NCI-H69 (cell line): ENCODE measurements at regions not wholly inside any gene's neighbourhood (a gene's known extent, or its start where the extent isn't known, plus 50 kb on each side); places are given as distances from the start of the nearest gene placed in this dataset.

ENCODE experiments used
- DNase-seq: peaks from one replicate; lab custom pipeline; 2025; lab: John Stamatoyannopoulos, UW

DNA sequence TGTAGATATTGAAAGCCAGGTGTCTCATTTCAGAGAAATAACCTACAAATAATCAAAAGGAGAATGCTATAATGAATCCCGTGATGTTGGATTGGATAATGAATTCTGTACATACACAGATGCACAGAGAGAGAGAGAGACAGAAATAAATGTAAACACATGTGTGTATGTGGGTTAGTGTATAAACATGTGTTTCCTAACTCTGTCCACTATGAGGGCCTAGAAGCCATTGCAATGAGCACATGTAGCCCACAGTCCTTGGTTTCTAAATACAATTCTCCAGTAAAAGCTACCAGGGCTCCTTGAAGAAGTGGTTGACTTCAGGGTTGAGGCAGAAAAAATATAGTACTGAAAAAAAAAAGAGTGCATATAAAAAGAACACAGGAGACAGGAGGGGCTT, 109.5 kb downstream of the INHBB start:
- no peak for DNase-seq

DNA sequence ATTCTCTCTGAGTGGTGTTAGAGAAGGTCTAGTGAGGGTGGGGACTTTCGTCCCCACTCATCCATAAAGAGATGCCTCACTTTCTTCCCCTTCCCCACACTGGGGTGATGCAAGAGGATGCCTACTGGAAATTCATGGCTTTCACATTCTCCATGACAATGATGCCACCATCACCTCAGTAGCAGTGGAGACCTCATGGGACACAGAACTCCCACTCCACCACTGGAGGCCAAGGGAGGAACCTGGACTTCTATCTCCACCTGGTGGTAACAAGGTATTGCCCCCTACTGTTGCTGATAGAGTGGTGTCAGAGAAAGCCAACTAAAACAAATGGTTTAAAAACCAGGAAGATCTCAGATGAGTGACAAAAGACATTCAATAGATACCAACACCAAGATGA, 110.9 kb downstream of the INHBB start:
- DNase-seq = peak; percentile 3

DNA sequence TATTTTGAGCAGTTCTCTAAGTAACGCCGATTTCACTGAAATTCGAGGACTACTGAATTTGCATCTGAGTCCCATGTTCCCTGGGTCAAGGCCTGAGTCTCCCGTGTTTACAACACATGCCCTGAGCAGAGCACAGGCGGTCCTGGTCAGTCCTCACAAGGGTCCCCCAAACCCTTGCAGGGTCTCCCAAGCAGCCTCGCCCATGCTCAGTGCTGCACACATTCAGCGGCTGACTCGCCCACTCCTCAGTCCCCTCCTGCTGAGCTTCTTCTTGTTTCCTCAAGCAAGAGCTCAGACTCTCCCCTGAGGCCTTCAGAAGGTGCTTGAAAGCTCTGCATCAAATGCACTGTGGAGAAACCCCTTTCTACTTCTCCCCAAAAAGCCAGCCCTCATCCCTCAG, 114.6 kb downstream of the INHBB start:
- no peak for DNase-seq

DNA sequence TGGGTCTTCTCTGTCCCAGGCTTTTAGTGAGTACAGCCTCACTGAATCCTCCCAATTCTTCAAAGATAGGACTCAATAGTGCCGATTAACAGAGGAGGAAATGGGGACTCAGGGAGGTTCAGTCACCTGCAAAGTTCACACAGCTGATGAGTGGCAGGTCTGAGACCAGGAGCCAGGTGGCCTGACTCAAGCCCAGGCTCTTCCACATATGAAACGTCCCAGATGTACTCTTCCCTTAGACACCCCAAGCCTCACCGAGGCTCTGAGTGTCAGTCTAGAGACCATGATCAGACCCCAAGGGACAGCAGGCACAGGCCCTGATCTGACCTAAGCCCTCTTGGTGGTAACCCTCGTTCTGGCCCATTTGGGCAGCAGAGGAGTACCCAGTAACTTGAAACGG, 115.2 kb downstream of the INHBB start:
- DNase-seq = no peak

DNA sequence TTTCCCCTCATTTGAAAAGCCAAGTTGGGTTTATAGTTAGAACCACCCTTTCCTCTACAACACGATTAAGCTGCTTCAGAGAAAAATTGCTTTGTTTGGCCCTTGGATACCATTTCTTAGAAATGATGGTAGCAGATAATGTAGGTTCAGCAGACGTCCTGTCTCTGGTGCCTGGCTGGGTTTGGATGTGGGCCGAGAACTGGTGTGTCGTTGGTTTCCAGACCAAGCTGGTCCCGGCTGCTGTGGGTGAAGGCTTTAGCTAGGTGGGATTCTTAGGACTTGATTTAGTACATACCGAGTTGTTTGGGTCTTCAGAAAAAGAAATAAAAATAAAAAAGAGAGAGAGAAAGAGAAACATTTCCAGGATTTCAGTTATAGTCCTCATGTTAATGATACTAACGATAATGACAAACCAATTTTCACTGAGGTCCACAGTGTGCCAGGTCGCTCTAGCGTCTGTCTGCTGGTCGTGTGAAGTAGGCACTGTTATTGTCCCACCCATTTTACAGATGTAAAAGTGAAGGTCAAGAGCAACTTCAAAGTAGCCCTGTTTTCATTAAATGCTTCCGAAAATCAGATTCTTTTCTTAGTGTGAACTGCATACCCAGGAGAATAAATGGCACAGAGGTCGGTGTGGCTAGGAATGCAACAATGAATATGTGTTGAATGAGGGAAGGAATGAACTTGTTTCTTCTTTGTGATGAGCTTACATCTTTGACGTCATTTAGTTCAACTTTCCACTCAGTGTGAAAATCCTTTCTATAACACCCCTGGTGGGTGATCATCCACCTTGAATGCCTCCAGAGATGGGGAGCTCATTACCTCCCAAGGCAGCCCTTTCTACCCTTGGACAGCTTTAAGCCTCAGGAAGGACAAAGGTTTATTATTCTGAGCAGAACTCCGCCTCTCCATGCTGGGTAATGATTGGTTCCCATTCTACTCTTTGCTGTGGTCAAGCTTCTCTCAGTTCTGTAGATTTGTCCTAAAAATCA, 115.9 kb downstream of the INHBB start:
- DNase-seq = no peak

DNA sequence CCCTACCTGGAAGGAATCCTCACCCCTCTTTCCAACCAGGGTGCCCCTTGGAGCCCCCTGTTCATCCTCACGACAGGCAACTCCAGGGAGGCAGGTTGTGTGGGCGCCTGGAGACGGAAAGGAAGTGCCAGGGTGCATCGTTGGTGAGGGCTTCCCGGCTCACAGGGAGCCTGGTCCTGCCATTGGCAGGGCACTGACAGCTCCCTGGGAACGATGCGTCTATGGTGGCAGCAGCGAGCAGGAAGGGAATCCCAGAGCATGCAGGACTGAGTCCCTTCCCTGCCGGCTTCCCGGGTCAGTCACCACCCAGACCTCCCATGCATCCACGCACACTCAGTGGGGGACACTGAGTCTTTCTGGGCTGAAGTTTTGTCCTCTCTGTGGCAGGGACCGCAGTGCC, 117.6 kb downstream of the INHBB start:
- DNase-seq = peak; percentile 8

DNA sequence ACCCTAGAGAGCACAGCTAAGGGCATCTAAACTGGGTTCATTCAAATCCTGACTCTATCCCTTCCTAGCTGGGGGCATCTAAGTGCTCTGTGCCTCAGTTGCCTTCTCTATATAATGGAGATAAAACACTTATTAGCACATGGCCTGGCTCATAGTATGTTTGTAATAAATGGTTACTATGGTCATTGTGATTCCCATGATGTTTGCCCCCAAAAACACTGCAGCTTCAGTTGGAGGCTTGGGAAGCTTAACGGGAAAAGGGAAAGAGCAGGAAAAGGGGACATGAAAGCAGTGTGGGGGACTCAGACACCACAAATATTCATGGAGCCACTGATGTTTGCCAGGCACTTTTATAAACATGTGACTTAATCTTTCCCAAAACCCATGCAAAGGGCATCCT, 118.1 kb downstream of the INHBB start:
- DNase-seq = no peak

DNA sequence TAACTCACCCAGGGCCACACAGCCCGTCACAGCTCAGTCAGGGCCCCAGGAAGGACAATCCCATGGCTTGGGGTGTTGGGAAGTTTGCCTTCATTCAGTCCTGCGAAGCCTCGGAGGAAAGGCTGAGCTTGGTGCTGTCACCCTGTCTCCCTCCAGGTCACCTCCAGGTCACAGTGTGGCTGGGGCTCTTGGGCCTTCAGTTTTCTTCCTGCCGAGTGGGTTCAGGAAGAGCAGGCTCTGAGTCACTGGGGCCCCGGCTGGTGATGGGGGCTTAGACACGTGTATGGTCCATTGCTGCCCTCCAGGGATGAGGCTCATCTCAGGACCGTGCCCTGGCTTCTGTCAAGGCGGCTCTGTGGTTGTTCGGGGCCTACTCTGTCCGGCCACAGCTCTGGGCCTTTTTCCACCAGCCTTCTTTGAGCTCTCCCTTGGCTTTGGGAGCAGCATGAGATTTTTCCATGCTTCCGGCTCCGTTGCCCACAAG, 118.6 kb downstream of the INHBB start:
- no peak for DNase-seq

DNA sequence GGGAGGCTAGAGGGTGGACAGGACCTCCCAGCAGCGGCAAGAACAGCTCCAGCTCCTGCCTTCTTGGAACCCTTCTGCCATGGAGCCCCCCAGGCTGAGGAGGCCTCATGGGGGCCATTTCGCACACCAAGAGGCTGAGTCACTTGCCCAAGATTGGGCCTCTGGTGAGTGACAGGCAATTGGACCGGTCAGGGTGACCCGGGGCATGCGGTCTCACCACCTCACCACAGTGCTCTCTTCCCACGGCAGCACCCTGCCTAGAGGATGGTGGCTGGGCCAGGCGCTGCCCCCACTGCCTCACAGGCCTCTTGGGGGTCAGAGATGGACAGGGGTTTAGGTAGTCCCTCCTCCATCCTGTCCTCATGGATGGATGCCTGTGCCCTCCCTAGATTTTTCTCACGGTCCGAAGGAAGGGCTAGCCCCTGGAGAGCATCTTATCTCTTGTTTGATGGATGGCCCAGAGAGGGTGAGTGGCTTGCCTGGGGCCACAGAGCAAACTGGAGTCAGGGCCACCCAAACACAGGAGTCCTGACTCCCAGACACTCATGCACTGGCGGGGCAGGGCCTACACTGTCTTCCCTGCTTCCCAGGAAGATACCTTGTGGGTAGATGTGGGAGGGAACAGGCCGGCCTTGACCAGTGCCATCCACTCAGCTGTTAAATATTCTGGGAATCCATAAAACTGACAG, 119.2 kb downstream of the INHBB start:
- no peak for DNase-seq

DNA sequence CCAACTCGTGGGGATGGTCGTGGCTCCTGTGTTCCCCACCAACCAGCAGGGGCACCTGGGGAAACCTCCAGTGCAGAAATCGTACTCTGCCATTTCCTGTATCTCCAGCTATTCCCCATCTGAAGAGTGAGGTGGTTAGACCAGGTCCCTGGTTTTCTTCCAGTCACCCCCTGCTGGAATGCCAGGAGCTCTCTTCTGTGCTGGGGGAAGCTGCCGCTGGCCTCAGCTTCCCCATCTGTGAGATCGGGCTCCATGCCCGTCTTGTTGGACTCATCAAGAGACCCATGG, 119.7 kb downstream of the INHBB start:
- DNase-seq = no peak

DNA sequence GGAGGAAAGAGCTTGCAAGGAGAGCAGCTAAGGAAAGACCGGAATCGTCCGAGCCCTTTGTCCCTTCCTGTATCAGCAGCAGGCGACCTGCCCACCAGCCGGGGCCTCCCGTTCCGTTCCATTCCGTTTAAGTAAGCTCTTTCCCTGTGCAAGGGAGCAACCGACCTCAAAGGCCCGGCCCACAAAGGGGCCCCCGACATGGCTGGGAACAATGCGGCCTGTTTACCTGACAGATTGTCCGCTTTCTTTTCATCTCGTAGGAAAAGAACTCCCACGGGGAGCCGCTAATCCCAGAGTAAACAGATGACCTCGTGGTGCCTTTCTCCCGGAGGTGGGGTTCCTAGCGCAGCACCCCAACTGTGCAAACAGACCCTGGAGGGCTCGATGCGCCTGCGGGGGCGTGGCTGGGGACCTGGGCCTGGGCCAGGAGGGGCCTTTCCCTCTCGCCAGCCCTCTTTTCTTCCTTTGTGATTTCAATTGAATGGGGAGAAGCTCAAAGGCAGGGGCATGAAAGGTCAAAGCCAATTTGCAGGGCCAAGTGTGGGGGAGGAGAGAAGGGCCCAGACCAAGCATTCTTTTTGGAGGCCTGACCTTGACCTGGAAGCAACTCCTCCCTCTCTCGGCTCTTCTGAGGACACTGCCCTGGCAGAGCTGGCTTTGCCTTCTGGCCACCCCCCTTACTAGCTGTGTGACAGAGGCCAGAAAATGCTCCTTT, 120.2 kb downstream of the INHBB start:
- DNase-seq = peak; percentile 98

DNA sequence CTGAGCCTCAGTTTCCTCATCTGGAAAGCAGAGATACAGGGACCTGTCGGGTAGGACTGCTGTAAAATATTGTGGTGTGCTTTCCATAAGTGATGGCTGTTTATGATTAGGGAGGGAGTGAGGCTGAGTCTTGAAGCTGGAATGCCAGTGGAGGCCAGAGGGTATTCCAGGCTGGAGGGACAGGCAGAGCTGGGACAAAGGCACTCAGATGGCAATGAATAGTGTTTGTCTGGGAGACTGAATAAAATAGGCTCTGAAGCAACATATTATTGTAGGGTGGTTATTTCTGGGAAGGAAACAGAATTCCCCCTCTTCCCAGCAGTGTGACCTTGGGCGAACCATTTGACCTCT, 120.7 kb downstream of the INHBB start:
- peak; percentile 50 for DNase-seq

DNA sequence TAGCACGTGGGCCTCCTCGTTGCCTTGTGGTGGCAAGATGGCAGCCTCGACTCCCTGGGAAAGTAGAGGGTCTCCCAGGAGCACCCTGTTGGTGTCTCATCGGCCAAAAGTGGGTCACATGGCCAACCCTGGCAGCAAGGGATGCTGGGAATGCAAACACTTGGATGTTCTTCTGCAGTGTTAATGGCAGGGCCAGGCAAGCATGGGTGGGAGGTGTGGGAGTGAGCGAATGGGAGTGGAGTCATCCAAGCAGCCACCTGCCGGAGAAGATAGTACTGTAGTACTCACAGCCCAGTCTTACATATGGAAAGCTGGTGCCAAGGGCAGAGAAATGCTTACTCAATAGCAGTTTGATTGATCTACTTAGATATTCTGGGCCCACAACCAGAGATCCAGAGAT, 122.2 kb downstream of the INHBB start:
- no peak for DNase-seq

DNA sequence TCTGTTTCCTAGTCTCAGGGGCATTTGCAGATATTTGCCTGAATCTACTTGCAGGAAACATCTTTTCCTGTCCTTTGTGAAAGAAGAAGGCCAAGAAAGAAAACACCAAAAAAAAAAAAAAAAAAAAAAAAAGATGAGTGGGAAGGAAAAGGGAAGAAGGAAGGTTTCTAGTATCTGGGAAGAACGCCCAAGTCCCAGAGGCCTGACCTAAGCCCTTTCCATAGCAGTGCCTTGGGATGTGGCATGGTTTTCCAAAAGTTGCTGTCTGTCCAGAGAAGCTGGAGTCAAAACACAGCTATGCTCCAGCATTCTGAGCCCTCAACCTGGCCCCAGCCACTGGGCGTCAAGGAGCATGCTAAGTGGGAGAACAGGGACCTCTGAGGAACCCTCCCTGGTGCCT, 123.5 kb downstream of the INHBB start:
- DNase-seq = no peak

DNA sequence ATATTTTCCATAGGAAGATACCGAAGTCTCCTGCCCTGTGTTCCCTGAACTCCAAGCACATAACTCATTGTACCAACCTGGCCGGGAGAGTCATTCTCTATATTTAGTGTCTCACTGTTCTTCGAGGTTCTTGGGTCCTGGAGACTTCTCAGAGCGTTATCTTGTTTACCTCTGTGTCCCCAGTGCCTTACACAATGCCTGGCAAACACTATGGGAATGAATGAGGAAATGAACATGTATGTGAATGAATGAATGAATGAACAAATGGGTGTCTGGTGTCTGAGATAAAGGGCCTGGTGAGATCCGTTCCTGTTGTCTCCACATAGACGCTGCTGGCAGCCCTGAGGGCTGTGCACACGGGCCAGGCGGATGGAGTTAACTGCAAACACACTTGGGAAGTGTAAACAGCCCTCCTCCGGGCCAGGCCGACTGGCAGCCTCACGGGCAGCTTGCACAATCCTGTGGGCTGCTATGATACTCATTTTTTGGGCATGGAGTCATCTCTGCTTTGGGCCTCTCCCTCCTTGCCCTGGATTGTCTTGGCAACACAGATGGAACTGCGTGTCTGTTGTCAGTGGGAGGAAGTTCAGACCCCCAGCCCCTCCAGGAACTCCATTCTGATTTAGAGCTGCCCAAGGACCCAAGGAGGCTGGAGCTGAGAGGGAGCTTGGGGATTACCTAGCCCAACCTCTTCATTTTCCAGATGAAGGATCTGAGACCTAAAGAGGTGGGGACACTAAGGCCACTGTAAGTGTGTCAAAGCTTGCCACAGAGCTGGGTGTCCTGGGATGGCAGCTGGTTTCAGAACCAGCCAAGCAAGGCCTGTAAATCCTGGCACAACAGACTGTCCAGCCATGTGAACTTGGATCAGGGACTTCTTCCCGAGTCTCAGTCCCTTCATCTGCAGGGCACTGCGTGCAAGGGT, 124.4 kb downstream of the INHBB start:
- DNase-seq = peak; percentile 76

DNA sequence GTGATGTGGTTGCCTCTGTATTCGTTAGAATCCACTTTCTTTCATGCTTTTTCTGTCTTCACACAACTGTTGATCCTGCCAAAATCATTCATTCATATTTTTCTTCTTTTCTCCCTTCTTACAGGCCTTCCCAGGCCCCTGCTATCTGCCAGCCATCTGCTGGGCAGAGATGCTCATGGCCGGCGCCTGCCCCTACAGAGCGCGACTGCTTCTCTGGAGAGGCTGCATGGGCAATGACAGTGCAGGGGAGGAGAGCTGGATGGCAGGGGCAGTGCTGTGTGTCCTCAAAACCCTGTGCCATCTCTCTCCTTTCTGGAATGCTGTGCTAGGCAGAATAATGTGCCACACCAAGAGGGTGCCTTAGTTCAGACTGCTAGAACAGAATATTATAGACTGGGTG, 125.2 kb downstream of the INHBB start:
- DNase-seq = no peak

DNA sequence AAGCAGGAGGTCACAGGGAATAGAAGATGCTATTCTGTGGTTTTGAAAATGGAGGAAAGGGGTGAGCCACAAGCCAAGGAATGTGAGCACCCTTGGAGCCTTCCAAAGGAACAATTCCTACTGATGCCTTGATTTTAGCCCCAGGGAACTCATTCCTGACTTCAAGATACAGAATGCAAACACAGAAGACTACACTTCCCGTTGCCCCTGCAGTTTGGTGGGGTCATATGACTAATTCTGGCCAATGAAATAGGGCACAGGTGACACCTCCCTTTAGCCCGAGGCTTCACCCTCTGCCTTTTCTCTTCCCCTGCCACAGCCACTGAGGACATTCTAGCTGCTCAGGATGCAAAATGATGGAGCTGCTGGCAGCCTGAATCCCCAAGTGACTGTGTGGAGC, 126.1 kb downstream of the INHBB start:
- DNase-seq = no peak

DNA sequence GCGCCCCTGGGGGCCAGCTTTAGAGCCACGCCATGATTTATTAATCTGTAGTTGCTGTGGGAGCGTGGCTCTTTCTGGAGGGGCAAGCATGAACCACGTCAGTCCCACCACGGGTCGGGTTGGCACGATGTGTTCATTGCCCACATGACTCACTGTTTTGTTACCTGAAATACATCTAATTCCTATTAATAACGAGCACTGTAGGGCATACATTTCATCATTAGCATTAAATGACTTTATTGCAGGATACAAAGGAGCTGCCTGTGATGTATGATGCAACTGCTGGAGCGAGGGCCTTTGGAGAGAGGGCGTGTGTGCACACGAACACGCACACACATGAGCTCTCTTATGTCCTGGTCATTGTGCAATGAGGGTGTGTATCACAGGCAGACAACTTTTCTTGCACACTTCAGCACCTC, 127.0 kb downstream of the INHBB start:
- no peak for DNase-seq

DNA sequence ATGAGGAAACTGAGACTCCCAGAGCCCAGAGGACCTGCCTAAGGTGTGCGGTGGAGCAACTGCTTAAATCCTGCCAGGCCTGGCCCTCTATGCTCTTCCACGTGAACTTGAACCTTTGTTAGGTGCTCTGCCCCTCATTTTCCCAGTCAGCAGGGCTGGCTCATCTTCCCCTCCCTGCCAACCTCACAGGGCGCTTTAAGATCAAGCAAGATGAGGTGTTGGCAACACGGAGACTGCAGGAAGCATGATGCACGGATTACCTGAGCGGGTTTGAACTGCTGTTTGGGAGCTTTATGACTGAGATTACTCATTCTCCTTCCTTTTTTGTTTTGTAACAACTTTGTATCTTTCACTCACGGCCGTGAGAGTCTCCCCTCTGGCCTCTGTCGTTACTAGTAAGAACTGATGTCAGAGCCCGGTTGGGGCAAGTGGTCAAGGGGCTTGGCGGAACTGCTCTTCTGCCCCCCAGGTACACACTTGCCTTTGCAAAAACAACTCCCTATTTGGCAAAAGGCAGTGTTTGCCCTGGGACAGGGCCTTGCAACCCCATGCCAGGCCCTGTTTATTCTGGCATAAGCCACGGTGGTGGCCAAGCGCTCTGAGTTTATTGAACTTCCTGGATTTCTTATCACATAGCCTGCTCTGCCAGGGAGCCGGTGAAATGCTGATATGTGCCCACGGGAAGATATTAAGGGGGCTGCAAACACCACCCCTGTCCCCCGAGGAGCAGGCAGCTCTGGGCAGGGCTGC, 127.8 kb downstream of the INHBB start:
- no peak for DNase-seq

DNA sequence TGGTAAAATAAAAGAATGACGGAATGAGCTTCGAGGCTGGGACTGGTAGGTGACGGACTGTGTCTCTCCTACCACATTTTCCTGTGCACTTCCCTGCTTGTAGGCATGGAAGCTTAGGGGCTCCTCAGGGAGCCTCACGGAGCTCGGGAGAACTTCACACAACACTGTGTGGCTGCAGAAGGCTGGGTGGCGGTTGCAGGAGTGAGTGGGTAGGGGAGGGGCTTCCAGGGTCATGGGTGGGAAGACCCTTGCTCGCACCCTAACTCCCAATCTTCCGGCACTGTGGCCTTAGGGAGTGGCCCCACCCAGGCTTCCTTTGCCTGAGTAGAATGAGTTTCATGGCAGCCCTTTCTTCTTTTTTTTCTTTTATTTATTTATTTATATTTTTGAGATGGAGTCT, 128.6 kb downstream of the INHBB start:
- no peak for DNase-seq

DNA sequence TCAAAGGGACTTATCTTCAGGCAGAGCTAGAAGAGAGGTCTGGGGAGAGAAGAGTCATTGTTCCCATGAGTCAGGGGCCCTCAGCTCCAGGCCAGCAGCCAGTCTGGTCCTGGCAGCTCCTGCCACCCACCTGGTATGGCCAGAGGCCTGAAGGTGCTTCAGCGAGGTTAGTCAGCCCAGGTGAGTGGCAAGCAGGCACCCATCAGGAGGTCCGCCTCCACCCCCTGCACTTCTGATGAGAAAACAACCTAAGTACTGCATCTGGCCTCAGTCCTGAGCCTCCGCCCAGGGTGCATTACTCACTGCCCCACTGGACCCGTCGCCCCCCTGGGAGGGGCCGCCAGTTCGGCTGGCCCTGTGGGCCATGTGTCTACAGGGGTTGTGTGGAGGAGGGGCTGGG, 130.2 kb downstream of the INHBB start:
- peak; percentile 5 for DNase-seq
